ENCODE measurements at regions not wholly inside any gene's neighbourhood (a gene's known extent, or its start where the extent isn't known, plus 50 kb on each side); places are given as distances from the start of the nearest gene placed in this dataset.

DNA sequence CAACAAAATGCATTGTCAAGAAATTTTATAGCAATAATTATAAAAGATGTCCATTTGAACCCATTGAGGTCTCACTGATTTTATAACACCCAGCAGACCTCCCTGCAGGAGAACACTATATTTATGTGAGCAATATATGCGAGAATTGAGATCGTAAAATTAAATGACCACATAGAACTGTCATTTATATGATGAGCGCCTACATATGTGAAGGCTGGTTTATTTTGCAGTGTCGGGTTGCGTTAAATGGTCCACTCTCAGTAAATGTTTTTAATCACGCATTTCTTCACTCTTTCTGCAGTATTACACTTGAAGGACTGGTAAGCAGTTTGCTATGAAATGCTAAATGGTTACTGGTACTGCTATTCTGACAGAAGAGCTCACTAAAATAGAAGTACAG is 408.5 kb upstream of the AGTR1 start:
- H3K27me3 ChIP-seq (ENCODE audit: control insufficient read depth in 2 of 2, insufficient read depth in 2 of 2, low read length in 2 of 2): no peaks in the 10 kb centered on the region
- H3K9me3 ChIP-seq (ENCODE audit: control insufficient read depth in 2 of 2, low read length in 2 of 2): no peaks in the 10 kb centered on the region
- H3K4me1 ChIP-seq (ENCODE audit: control insufficient read depth in 2 of 2, insufficient read depth in 2 of 2, low read length in 2 of 2): no peaks in the 10 kb centered on the region
- no peak overlapping the region for H3K9ac ChIP-seq (ENCODE audit: low read depth in 1 of 2, low read length in 2 of 2)
- H3K27ac ChIP-seq (ENCODE audit: low read depth in 2 of 2, low read length in 2 of 2): no peak overlapping the region
- H3K36me3 ChIP-seq (ENCODE audit: control insufficient read depth in 2 of 2, insufficient read depth in 2 of 2, low read length in 2 of 2): no peaks in the 10 kb centered on the region
- H3K4me3 ChIP-seq (ENCODE audit: low read length in 2 of 2): no peak overlapping the region

DNA sequence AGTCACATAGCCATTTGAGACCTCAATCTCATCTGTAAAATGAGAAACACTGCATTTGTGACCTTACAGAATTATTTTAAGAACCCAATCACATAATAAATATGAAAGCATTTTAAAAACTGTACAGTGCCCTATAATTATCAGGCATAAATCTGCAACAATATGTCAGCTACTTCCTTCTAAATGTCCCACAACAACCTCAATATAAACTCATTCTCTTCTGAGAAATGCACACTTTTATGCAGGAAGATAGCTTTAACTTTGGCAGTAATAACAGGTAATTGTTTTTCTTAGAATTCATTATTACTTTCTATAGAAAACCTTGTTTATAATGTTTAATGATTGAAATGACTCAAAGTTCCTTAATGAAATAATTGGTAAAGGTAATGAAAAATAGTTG is 400.7 kb upstream of the AGTR1 start:
- no peaks in the 10 kb centered on the region for H3K27me3 ChIP-seq (ENCODE audit: control insufficient read depth in 2 of 2, insufficient read depth in 2 of 2, low read length in 2 of 2)
- H3K9me3 ChIP-seq (ENCODE audit: control insufficient read depth in 2 of 2, low read length in 2 of 2): no peaks in the 10 kb centered on the region
- H3K4me1 ChIP-seq (ENCODE audit: control insufficient read depth in 2 of 2, insufficient read depth in 2 of 2, low read length in 2 of 2): no peaks in the 10 kb centered on the region
- H3K27ac ChIP-seq (ENCODE audit: low read depth in 2 of 2, low read length in 2 of 2): no peak overlapping the region
- no peak overlapping the region for H3K9ac ChIP-seq (ENCODE audit: low read depth in 1 of 2, low read length in 2 of 2)
- H3K4me3 ChIP-seq (ENCODE audit: low read length in 2 of 2): no peak overlapping the region
- no peaks in the 10 kb centered on the region for H3K36me3 ChIP-seq (ENCODE audit: control insufficient read depth in 2 of 2, insufficient read depth in 2 of 2, low read length in 2 of 2)

DNA sequence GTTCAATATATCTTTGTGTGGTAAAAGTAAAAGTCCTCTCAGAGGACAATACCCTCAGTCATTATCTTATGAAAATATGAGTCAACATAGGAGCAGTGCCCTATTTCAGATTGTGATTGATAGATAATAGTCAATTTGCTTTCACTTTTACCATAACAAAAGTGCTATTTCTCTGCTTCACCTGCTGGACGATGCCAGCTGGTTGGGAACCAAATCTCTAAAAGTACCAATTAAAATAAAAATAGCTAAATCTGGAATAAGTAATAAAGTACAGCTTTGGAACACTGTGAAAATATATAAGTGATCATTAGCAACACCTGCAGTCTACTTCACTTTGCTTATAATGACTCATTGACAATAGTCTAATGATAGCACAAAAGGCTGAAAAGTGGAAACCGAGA is 390.3 kb upstream of the AGTR1 start:
- H3K4me1 ChIP-seq (ENCODE audit: control insufficient read depth in 2 of 2, insufficient read depth in 2 of 2, low read length in 2 of 2): no peaks in the 10 kb centered on the region
- H3K27ac ChIP-seq (ENCODE audit: low read depth in 2 of 2, low read length in 2 of 2): no peak overlapping the region
- H3K9me3 ChIP-seq (ENCODE audit: control insufficient read depth in 2 of 2, low read length in 2 of 2): no peaks in the 10 kb centered on the region
- H3K27me3 ChIP-seq (ENCODE audit: control insufficient read depth in 2 of 2, insufficient read depth in 2 of 2, low read length in 2 of 2): no peaks in the 10 kb centered on the region
- H3K4me3 ChIP-seq (ENCODE audit: low read length in 2 of 2): no peak overlapping the region
- H3K36me3 ChIP-seq (ENCODE audit: control insufficient read depth in 2 of 2, insufficient read depth in 2 of 2, low read length in 2 of 2): no peaks in the 10 kb centered on the region
- no peak overlapping the region for H3K9ac ChIP-seq (ENCODE audit: low read depth in 1 of 2, low read length in 2 of 2)

DNA sequence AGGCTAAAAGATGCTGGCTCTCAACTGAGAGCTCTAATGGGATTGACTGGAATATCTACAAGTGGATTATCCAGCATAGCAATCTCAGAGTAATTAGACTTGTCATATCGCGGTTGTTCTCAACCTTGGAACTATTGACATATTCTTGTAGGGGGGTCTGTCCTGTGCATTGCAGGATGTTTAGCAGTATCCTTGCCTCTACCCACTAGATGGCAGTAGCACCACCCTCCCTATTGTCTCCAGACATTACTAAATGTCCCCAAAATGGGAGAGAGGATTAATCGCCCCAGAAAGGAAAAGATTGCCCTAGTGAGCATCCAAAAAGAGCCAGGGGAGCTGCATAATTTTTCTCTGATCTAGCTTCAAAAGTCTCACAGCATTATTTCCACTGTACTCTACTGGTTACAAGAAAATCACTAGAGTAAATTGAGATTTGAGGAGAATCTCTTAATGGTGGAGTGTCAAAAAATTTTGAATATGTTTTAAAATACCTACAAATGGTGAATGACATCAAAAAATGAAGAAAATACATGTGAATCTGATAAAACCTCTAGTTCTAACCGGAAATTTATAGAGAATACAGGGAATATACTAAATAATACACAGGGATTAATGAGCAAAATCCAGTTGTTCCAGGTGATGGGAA is 388.2 kb upstream of the AGTR1 start:
- H3K36me3 ChIP-seq (ENCODE audit: control insufficient read depth in 2 of 2, insufficient read depth in 2 of 2, low read length in 2 of 2): no peaks in the 10 kb centered on the region
- H3K9ac ChIP-seq (ENCODE audit: low read depth in 1 of 2, low read length in 2 of 2): no peak overlapping the region
- no peaks in the 10 kb centered on the region for H3K9me3 ChIP-seq (ENCODE audit: control insufficient read depth in 2 of 2, low read length in 2 of 2)
- no peak overlapping the region for H3K27ac ChIP-seq (ENCODE audit: low read depth in 2 of 2, low read length in 2 of 2)
- no peak overlapping the region for H3K4me3 ChIP-seq (ENCODE audit: low read length in 2 of 2)
- H3K4me1 ChIP-seq (ENCODE audit: control insufficient read depth in 2 of 2, insufficient read depth in 2 of 2, low read length in 2 of 2): no peaks in the 10 kb centered on the region
- H3K27me3 ChIP-seq (ENCODE audit: control insufficient read depth in 2 of 2, insufficient read depth in 2 of 2, low read length in 2 of 2): no peaks in the 10 kb centered on the region

DNA sequence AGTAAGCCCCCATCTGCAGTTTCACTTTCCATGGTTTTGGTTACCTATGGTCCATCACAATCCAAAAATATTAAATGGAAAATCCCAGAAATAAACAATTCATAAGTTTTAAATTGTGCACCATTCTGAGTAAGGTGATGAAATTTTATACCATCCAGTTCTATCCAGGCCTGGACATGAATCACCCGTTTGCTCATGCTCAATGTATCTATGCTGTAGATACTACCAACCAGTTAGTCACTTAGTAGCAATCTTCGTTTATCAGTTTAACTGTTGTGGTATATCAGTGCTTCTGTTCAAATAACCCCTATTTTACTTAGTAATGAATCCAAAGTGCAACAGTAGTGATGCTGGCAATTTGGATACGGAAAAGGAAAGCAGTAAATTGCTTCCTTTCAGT is 381.9 kb upstream of the AGTR1 start:
- Histone ChIP-seq H3K27me3 (ENCODE audit: control insufficient read depth in 2 of 2, insufficient read depth in 2 of 2, low read length in 2 of 2) (no peaks in the 10 kb centered on the region), H3K4me3 (ENCODE audit: low read length in 2 of 2) (no peak overlapping the region), H3K9me3 (ENCODE audit: control insufficient read depth in 2 of 2, low read length in 2 of 2) (no peaks in the 10 kb centered on the region), H3K9ac (ENCODE audit: low read depth in 1 of 2, low read length in 2 of 2) (no peak overlapping the region), H3K36me3 (ENCODE audit: control insufficient read depth in 2 of 2, insufficient read depth in 2 of 2, low read length in 2 of 2) (no peaks in the 10 kb centered on the region), H3K4me1 (ENCODE audit: control insufficient read depth in 2 of 2, insufficient read depth in 2 of 2, low read length in 2 of 2) (no peaks in the 10 kb centered on the region), H3K27ac (ENCODE audit: low read depth in 2 of 2, low read length in 2 of 2) (no peak overlapping the region)

DNA sequence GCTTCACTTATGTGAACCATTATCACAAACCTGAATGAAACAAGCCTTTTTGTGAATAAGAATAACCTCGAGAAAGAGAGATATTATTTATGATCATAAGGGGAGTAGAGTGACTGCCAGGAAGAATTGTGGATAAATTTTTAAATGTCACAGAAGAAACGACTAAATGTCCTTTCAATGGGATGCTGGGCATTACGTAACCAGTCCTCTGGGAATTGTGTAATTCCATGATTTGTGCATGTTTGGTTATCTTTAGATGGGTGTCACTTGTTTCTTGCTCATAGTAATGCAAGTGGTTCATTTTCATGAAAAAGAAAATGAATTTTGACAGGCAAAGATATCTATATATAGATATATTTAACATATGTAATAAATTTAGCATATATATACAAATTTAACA is 379.5 kb upstream of the AGTR1 start:
- Histone ChIP-seq H3K9ac (ENCODE audit: low read depth in 1 of 2, low read length in 2 of 2) (no peak overlapping the region), H3K36me3 (ENCODE audit: control insufficient read depth in 2 of 2, insufficient read depth in 2 of 2, low read length in 2 of 2) (no peaks in the 10 kb centered on the region), H3K4me3 (ENCODE audit: low read length in 2 of 2) (no peak overlapping the region), H3K4me1 (ENCODE audit: control insufficient read depth in 2 of 2, insufficient read depth in 2 of 2, low read length in 2 of 2) (no peaks in the 10 kb centered on the region), H3K27me3 (ENCODE audit: control insufficient read depth in 2 of 2, insufficient read depth in 2 of 2, low read length in 2 of 2) (no peaks in the 10 kb centered on the region), H3K9me3 (ENCODE audit: control insufficient read depth in 2 of 2, low read length in 2 of 2) (no peaks in the 10 kb centered on the region), H3K27ac (ENCODE audit: low read depth in 2 of 2, low read length in 2 of 2) (no peak overlapping the region)

DNA sequence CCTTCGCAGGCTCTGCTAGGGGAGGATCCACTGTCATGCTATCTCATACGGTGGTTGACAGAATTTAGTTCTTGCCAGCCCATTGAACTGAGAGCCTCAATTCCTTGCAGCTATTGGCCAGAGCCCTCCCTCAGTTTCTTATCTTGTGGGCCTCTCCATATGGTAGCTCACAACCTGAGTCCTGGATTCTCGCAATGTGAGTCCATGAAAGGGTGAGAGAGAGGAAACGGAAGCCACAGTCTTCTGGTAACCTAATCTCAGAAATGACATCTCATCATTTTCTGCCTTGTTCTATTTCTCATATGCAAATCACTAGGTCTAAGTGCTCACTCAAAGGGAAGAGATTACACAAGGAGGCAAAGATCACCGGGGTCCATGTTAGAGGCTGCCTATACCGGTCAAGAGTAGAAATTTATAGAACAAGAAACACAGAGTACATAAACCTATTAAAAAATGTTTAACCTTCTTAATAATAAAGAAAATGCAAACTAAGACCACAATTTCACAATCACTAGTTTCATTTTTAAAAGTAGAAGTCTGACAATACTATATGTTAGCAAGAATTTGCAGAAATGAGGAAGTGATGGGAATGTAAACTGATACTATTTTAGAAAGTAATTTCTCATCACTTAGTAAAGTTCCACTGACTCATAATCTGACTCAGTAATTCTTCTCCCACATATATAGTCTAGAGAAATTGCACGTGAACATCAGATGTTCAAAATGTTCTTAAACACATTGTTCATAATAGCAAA is 378.4 kb upstream of the AGTR1 start:
- Histone ChIP-seq H3K4me3 (ENCODE audit: low read length in 2 of 2) (no peak overlapping the region), H3K27ac (ENCODE audit: low read depth in 2 of 2, low read length in 2 of 2) (no peak overlapping the region), H3K36me3 (ENCODE audit: control insufficient read depth in 2 of 2, insufficient read depth in 2 of 2, low read length in 2 of 2) (no peaks in the 10 kb centered on the region)

DNA sequence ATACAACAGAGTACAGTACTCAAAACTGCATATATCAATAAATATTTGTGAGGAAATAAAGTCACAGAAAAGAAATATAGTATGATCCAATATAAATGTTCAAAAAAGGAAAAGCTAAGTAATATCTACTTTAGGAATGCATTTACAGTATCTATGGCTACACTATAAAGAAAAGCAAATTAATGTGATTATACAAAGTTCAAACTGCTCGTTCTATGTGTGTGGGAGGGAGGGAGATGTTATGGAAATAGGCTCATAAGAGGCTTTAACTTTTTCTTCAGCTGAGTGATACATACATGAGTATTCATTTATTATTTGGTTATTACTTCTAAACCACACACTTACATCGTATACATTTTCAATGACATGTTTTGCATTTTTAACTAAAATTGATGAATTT is 377.7 kb upstream of the AGTR1 start:
- Histone ChIP-seq H3K27me3 (ENCODE audit: control insufficient read depth in 2 of 2, insufficient read depth in 2 of 2, low read length in 2 of 2) (no peaks in the 10 kb centered on the region), H3K4me3 (ENCODE audit: low read length in 2 of 2) (no peak overlapping the region), H3K9ac (ENCODE audit: low read depth in 1 of 2, low read length in 2 of 2) (no peak overlapping the region), H3K36me3 (ENCODE audit: control insufficient read depth in 2 of 2, insufficient read depth in 2 of 2, low read length in 2 of 2) (no peaks in the 10 kb centered on the region), H3K4me1 (ENCODE audit: control insufficient read depth in 2 of 2, insufficient read depth in 2 of 2, low read length in 2 of 2) (no peaks in the 10 kb centered on the region), H3K9me3 (ENCODE audit: control insufficient read depth in 2 of 2, low read length in 2 of 2) (no peaks in the 10 kb centered on the region), H3K27ac (ENCODE audit: low read depth in 2 of 2, low read length in 2 of 2) (no peak overlapping the region)

More for the DNA sequence above, 378.4 kb upstream of the AGTR1 start:
- Histone ChIP-seq H3K4me1 (ENCODE audit: control insufficient read depth in 2 of 2, insufficient read depth in 2 of 2, low read length in 2 of 2) (no peaks in the 10 kb centered on the region), H3K9ac (ENCODE audit: low read depth in 1 of 2, low read length in 2 of 2) (no peak overlapping the region), H3K9me3 (ENCODE audit: control insufficient read depth in 2 of 2, low read length in 2 of 2) (no peaks in the 10 kb centered on the region), H3K27me3 (ENCODE audit: control insufficient read depth in 2 of 2, insufficient read depth in 2 of 2, low read length in 2 of 2) (no peaks in the 10 kb centered on the region)

DNA sequence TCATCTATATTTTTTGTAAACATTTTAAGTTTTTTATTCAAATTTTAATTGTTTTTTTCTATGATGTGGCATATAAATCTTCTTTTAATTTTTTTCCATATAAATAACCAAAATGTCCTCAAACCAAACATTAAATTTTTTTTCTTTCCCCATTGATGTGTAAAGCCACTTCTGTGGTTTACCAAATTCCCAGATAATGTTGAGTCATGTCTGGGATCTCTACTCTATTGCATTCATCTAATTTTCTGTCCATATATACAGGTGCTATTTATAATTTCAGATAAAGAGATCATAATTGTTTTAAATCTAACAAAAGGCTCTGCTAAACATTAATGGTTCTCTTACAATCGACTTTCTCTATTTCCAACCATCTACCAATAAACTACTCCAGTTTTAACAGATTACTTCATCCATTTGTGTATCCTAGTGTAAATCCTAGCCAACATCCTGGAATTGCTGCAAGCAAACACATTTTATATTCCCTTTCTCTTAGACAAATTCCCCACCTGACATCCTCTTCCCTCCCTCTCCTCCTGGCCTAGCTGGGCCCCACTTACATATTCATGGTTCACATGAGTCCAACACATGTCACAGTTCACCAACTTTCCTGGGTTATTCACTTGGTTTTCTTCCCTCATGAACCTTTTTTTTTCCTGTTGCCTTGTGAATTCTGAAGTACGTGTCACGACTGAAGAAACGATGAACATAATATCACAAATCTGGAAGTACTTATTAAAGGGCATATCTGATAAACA is 368.0 kb upstream of the AGTR1 start:
- no peak overlapping the region for H3K27ac ChIP-seq (ENCODE audit: low read depth in 2 of 2, low read length in 2 of 2)
- no peaks in the 10 kb centered on the region for H3K36me3 ChIP-seq (ENCODE audit: control insufficient read depth in 2 of 2, insufficient read depth in 2 of 2, low read length in 2 of 2)
- no peak overlapping the region for H3K4me3 ChIP-seq (ENCODE audit: low read length in 2 of 2)
- H3K9ac ChIP-seq (ENCODE audit: low read depth in 1 of 2, low read length in 2 of 2): no peak overlapping the region
- no peaks in the 10 kb centered on the region for H3K9me3 ChIP-seq (ENCODE audit: control insufficient read depth in 2 of 2, low read length in 2 of 2)
- no peaks in the 10 kb centered on the region for H3K4me1 ChIP-seq (ENCODE audit: control insufficient read depth in 2 of 2, insufficient read depth in 2 of 2, low read length in 2 of 2)
- H3K27me3 ChIP-seq (ENCODE audit: control insufficient read depth in 2 of 2, insufficient read depth in 2 of 2, low read length in 2 of 2): no peaks in the 10 kb centered on the region

DNA sequence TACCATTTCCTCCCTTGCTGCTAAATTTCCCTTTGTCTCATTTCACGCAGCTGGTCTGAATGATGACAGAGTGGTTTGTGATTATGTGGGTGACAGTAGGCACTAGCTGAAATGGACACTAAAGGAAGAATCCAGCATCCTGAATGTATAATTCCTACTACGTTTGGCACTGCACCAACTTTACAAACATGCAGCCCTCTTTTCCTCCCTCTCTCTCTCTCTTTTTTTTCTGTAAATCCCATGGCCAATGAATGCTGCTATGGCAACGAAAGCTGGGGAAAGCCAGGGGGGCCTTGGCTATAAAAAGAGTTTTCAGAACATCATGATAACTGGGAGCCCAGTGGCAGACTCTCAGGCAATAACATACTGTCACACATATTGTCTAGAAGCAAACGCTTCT is 367.2 kb upstream of the AGTR1 start:
- H3K27me3 ChIP-seq (ENCODE audit: control insufficient read depth in 2 of 2, insufficient read depth in 2 of 2, low read length in 2 of 2): no peaks in the 10 kb centered on the region
- no peak overlapping the region for H3K27ac ChIP-seq (ENCODE audit: low read depth in 2 of 2, low read length in 2 of 2)
- H3K9ac ChIP-seq (ENCODE audit: low read depth in 1 of 2, low read length in 2 of 2): no peak overlapping the region
- H3K9me3 ChIP-seq (ENCODE audit: control insufficient read depth in 2 of 2, low read length in 2 of 2): no peaks in the 10 kb centered on the region
- no peaks in the 10 kb centered on the region for H3K36me3 ChIP-seq (ENCODE audit: control insufficient read depth in 2 of 2, insufficient read depth in 2 of 2, low read length in 2 of 2)
- H3K4me1 ChIP-seq (ENCODE audit: control insufficient read depth in 2 of 2, insufficient read depth in 2 of 2, low read length in 2 of 2): no peaks in the 10 kb centered on the region
- H3K4me3 ChIP-seq (ENCODE audit: low read length in 2 of 2): no peak overlapping the region

All from mucosa of rectum (tissue), 2 donors.